22Rv1 (cell line): ENCODE measurements at regions not wholly inside any gene's neighbourhood (a gene's known extent, or its start where the extent isn't known, plus 50 kb on each side); places are given as distances from the start of the nearest gene placed in this dataset.

Source experiments
- H3K27ac ChIP-seq: fragments of 450-650 bp; 2 replicates; pipeline ENCODE4 v1.5.1; 2017
- ZFX ChIP-seq: fragments of 450-650 bp; IDR thresholded peaks from 2 replicates; pipeline ENCODE4 v1.6.1; 2017; ENCODE audit warnings: antibody characterized with exemption, borderline replicate concordance
- TF ChIP-seq, protein P1 (sequence below): fragments of 450-650 bp; IDR thresholded peaks from 2 replicates; pipeline ENCODE4 v1.5.1; 2017; ENCODE audit warnings: mild to moderate bottlenecking

GRCh38 chr10:121113385-121113696, 262.2 kb downstream of the WDR11 start:
- no peak overlapping the region for H3K27ac ChIP-seq
- TF ChIP-seq, protein P1, sequence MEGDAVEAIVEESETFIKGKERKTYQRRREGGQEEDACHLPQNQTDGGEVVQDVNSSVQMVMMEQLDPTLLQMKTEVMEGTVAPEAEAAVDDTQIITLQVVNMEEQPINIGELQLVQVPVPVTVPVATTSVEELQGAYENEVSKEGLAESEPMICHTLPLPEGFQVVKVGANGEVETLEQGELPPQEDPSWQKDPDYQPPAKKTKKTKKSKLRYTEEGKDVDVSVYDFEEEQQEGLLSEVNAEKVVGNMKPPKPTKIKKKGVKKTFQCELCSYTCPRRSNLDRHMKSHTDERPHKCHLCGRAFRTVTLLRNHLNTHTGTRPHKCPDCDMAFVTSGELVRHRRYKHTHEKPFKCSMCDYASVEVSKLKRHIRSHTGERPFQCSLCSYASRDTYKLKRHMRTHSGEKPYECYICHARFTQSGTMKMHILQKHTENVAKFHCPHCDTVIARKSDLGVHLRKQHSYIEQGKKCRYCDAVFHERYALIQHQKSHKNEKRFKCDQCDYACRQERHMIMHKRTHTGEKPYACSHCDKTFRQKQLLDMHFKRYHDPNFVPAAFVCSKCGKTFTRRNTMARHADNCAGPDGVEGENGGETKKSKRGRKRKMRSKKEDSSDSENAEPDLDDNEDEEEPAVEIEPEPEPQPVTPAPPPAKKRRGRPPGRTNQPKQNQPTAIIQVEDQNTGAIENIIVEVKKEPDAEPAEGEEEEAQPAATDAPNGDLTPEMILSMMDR, result no peak
- no peak for TF ChIP-seq ZFX

- no peak for TF ChIP-seq ZFX
- TF ChIP-seq, protein P1, result no peak
- H3K27ac ChIP-seq, result no peak overlapping the region
Observed at GRCh38 chr10:121113911-121114310, 262.7 kb downstream of the WDR11 start.

- TF ChIP-seq, protein P1, result no peak
- TF ChIP-seq ZFX, result no peak
- H3K27ac ChIP-seq, result no peak overlapping the region
Observed at GRCh38 chr10:121115154-121115553, 264.0 kb downstream of the WDR11 start.

DNA sequence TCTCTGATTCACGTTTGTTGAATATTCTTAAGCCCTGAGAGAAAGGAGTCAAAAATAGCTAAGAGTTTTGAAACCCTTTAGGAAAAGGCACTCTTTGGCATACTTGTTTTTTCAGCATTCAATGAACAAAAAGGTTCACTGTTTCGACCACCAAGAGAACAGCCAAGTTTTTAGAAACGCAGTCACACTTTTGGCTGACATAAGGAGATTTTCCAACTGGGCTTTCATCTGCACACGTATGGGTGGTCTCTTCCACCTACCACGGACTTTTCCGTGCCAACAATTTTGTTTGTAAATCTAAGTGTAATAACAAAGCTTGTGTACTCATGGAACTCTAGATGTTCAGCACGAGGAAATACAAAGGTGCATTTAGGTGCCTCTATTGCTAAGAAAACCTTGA, 270.3 kb downstream of the WDR11 start:
- TF ChIP-seq, protein P1, result no peak
- no peak for TF ChIP-seq ZFX
- no peak overlapping the region for H3K27ac ChIP-seq

DNA sequence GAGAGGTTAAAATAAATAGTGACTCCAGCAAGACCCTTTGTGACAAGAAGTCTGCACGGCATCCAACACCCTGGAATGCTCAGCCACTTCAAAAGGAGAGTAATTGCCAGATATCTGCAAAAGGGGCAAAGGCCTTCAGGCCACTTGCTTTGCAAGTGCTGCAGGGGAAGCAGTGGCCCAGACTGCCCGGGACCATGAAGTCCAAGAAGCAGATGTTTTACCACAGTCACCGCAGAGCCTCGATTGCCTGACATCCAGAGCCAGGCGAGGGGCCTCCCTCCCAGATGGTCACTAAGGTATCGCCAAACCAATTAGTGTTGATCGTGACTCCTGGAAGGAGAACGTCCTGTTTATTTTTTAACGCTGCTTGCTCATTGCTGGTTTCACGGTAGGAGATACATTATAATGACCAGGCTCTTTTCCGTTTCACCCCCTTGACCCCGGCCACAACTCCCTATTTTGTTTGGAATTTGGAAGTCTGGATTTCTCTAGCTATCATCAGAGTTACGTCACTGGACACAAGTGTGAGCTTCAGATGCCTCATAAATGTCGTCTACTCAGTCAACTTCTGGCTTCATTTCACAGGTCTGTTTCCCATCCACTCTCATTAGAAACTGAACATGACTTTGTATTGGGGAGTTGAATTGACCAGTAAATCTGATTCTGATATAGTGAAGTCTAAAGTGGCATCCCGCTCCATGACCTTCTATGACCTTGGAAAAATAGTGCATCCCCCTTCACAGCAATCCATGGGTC, 276.2 kb downstream of the WDR11 start:
- H3K27ac ChIP-seq, result no peak overlapping the region
- TF ChIP-seq, protein P1, result no peak
- TF ChIP-seq ZFX, result no peak

DNA sequence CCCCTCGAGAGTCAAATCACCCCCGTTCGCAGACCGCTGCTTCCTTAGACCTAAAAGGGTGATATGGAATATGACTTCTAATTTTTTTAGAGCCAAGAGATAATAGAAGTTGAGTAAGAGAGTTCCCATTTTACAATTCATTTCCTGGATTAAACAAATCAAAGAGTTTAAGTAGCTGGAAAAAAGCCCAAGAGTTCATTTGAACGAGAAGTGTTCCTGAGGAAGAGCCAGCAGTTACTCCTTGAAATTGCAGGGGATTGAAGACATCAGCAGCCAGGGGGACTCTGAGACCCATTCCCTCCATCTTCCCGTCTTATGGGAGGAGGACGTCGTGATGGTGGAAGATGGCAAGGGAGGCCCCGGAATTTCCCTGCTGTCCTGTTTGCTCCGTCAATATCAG, 277.0 kb downstream of the WDR11 start:
- no peak overlapping the region for H3K27ac ChIP-seq
- TF ChIP-seq, protein P1, result no peak
- TF ChIP-seq ZFX, result no peak

DNA sequence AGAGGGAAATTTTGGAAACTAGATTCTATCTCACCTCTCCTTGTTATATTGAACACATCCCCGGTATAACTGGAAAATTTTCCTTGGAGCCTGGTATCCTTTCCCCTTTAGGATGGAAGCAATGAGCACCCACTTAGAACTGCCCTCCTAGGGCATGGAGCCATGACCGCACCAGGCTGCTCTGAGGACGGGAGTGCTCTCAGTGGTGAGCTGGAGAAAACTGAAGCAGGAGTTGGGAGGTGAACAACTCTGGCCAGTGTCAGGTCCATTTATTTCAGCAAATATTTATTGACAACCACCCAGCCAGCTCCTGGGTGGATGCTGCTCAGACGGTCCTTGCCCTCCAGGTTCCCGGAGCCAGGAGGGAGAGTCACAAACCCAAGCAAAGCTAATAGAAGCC, 278.1 kb downstream of the WDR11 start:
- no peak overlapping the region for H3K27ac ChIP-seq
- no peak for TF ChIP-seq ZFX
- TF ChIP-seq, protein P1, result no peak
